DND-41 (cell line): ENCODE measurements at regions not wholly inside any gene's neighbourhood (a gene's known extent, or its start where the extent isn't known, plus 50 kb on each side); places are given as distances from the start of the nearest gene placed in this dataset.

ENCODE experiments used
- ATAC-seq: fragments of 200-7000 bp; cut with Tn5 transposase; 3 replicates; pipeline ENCODE4 v1.9.1; 2021; ENCODE audit warnings: low read depth; ENCODE audit not compliant: insufficient read depth
- DNase-seq: peaks from one replicate; pipeline ENCODE4 v3.0.0-alpha.2; 2020
- H2AFZ ChIP-seq: 2 replicates; pipeline ENCODE4 v1.6.0; 2012; ENCODE audit warnings: low read depth, low read length
- H3K27ac ChIP-seq: 2 replicates; pipeline ENCODE4 v1.5.1; 2012; ENCODE audit warnings: low read length, inconsistent platforms
- H3K27me3 ChIP-seq: fragments of 200-600 bp; sonication (generic); 2 replicates; pipeline ENCODE4 v1.6.0; 2012; ENCODE audit warnings: low read length, mild to moderate bottlenecking, inconsistent platforms; ENCODE audit not compliant: insufficient read depth, poor library complexity
- H3K36me3 ChIP-seq: 2 replicates; pipeline ENCODE4 v1.5.1; 2012; ENCODE audit warnings: low read length, inconsistent platforms; ENCODE audit not compliant: insufficient read depth
- H3K4me1 ChIP-seq: 2 replicates; pipeline ENCODE4 v1.5.1; 2012; ENCODE audit warnings: mild to moderate bottlenecking, low read length; ENCODE audit not compliant: insufficient read depth
- H3K4me2 ChIP-seq: 2 replicates; pipeline ENCODE4 v1.6.0; 2012; ENCODE audit warnings: mild to moderate bottlenecking, moderate library complexity, low read length, inconsistent platforms; ENCODE audit not compliant: insufficient read depth
- H3K4me3 ChIP-seq, 2 experiments: fragments of 200-600 bp in 1 of 2; shearing (Covaris generic) in 1 of 2; 2 replicates each; pipeline ENCODE4 v1.5.1; 2012 to 2016; ENCODE audit warnings: inconsistent platforms in 2 of 2, low read length in 2 of 2, mild to moderate bottlenecking in 2 of 2, low read depth in 1 of 2, moderate library complexity in 1 of 2
- H3K79me2 ChIP-seq: 2 replicates; pipeline ENCODE4 v1.6.0; 2012; ENCODE audit warnings: low read length, inconsistent platforms; ENCODE audit not compliant: insufficient read depth
- H3K9ac ChIP-seq: 2 replicates; pipeline ENCODE4 v1.6.0; 2012; ENCODE audit warnings: low read depth, mild to moderate bottlenecking, inconsistent platforms, low read length, moderate library complexity
- H3K9me3 ChIP-seq: 2 replicates; pipeline ENCODE4 v1.5.1; 2012; ENCODE audit warnings: low read length, moderate library complexity, mild to moderate bottlenecking, inconsistent platforms; ENCODE audit not compliant: insufficient read depth, severe bottlenecking
- H4K20me1 ChIP-seq: 2 replicates; pipeline ENCODE4 v1.6.0; 2012; ENCODE audit warnings: low read length; ENCODE audit not compliant: insufficient read depth
- EZH2 ChIP-seq: IDR thresholded peaks from 3 replicates; pipeline ENCODE4 v1.6.1; 2012; ENCODE audit warnings: borderline replicate concordance, low read depth, mild to moderate bottlenecking, moderate library complexity, low read length, inconsistent platforms; ENCODE audit not compliant: severe bottlenecking
- TF ChIP-seq, protein P1 (sequence below): IDR thresholded peaks from 2 replicates; pipeline ENCODE4 v1.5.1; 2012; ENCODE audit warnings: borderline replicate concordance, low read length, moderate library complexity, mild to moderate bottlenecking; ENCODE audit not compliant: poor library complexity, severe bottlenecking; ENCODE audit errors: extremely low read depth

DNA sequence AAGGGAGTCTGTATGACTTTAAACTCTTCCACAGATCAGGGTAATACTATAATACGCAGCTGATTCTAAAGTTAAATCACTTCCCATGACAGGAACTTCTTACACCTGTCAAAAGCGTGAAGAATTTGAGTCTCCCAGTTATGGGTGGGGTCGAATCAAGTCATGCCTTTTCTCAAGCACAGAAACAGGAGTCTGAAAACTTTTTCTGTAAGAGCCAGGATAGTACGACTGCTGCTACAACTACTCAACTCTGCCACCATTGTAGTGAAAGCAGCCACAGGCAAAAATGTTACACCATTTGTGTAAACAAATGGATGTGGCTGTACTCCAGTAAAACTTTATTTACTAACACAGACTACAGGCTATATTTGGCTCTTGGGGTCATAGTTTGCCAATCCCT is 90.3 kb downstream of the DUSP6 start:
- H3K36me3 ChIP-seq: no peaks in the 10 kb centered on the region
- peaks cover 30% of the 10 kb centered on the region for H3K4me1 ChIP-seq
- no peaks in the 10 kb centered on the region for H3K27me3 ChIP-seq
- H4K20me1 ChIP-seq: no peaks in the 10 kb centered on the region
- TF ChIP-seq EZH2: no peak
- TF ChIP-seq, protein P1, sequence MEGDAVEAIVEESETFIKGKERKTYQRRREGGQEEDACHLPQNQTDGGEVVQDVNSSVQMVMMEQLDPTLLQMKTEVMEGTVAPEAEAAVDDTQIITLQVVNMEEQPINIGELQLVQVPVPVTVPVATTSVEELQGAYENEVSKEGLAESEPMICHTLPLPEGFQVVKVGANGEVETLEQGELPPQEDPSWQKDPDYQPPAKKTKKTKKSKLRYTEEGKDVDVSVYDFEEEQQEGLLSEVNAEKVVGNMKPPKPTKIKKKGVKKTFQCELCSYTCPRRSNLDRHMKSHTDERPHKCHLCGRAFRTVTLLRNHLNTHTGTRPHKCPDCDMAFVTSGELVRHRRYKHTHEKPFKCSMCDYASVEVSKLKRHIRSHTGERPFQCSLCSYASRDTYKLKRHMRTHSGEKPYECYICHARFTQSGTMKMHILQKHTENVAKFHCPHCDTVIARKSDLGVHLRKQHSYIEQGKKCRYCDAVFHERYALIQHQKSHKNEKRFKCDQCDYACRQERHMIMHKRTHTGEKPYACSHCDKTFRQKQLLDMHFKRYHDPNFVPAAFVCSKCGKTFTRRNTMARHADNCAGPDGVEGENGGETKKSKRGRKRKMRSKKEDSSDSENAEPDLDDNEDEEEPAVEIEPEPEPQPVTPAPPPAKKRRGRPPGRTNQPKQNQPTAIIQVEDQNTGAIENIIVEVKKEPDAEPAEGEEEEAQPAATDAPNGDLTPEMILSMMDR: no peak
- peak overlapping the region; percentile 21; the same call in 1 of the 2 replicates for H2AFZ ChIP-seq
- H3K9ac ChIP-seq: no peak overlapping the region
- H3K4me3 ChIP-seq: no peak overlapping the region
- DNase-seq: no peak
- no peak overlapping the region for H3K4me2 ChIP-seq
- no peaks in the 10 kb centered on the region for H3K79me2 ChIP-seq
- peaks cover 6% of the 10 kb centered on the region for H3K9me3 ChIP-seq
- H3K27ac ChIP-seq: no peak overlapping the region; the same call in 1 of the 2 replicates
- no peak for ATAC-seq

DNA sequence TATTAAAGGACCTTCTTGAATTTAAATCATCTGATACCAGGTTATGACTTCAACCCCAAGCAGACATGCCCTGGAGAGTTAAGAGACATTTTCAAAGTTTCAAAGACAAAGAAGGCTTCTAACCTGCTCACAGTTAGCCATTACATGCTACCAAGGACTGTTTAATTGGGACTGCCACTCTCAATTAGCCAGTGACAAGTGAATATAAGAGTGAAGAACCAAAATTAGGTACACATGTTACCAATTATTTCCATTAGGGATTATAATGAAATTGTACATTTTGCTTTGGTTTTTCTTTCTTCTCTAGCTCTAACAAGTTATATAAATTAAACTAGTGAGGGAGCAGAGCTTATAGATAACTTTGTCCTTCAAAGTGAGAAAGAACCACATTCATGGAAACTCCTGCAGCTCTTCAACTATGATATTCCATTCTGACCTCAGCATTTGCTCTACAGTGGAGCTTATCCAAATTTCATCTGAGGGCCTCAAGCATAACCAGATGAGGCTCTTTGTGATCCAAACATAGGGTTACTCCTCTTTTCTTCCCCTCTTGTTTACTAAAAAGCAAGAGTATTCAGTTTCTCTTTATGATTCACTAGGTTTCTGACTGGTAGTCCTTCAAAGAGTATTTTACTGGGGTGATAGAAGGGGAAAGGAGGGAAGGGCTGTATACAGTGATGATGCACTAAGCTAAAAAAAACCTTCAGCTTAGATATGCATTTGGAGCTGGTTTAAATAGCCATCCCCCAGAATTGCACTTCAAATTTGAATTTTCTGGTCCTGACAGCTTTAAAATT is 91.3 kb downstream of the DUSP6 start:
- TF ChIP-seq EZH2: no peak
- TF ChIP-seq, protein P1: no peak
- H4K20me1 ChIP-seq: no peaks in the 10 kb centered on the region
- no peaks in the 10 kb centered on the region for H3K79me2 ChIP-seq
- peaks cover 31% of the 10 kb centered on the region for H3K4me1 ChIP-seq
- DNase-seq (no peak), ATAC-seq (peak; percentile 44; the same call in 2 of the 3 replicates)
- H3K36me3 ChIP-seq: no peaks in the 10 kb centered on the region
- no peak overlapping the region for H2AFZ ChIP-seq
- peaks cover 6% of the 10 kb centered on the region for H3K9me3 ChIP-seq
- H3K27me3 ChIP-seq: no peaks in the 10 kb centered on the region
- H3K9ac ChIP-seq: no peak overlapping the region
- H3K4me3 ChIP-seq: no peak overlapping the region
- no peak overlapping the region; the same call in 1 of the 2 replicates for H3K27ac ChIP-seq
- H3K4me2 ChIP-seq: no peak overlapping the region

DNA sequence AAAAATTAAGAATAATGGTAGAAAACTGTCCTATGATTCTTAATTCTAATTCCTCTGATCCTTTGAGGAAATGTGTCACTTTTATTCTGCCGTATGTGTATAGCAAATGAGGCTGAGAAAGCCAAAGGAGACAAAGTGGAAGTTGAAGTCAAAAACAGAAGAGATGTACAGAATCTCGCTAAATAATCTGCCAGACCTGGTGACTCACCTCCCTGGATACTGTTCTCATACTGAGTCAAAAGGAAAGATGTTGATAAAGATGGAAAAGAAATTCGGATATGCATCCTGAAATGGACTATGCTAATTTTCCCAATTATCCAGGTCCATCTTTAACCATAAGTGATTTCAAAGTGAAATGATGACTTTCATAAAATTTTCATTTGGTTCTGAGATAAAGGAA is 92.5 kb downstream of the DUSP6 start:
- H3K79me2 ChIP-seq: no peaks in the 10 kb centered on the region
- H3K4me1 ChIP-seq: peaks cover 31% of the 10 kb centered on the region
- ATAC-seq (no peak), DNase-seq (no peak)
- TF ChIP-seq, protein P1: no peak
- TF ChIP-seq EZH2: no peak
- H3K9ac ChIP-seq: no peak overlapping the region
- H3K27ac ChIP-seq: no peak overlapping the region
- no peak overlapping the region for H3K4me3 ChIP-seq
- no peaks in the 10 kb centered on the region for H3K36me3 ChIP-seq
- peaks cover 6% of the 10 kb centered on the region for H3K9me3 ChIP-seq
- no peaks in the 10 kb centered on the region for H3K27me3 ChIP-seq
- H3K4me2 ChIP-seq: no peak overlapping the region
- no peaks in the 10 kb centered on the region for H4K20me1 ChIP-seq
- H2AFZ ChIP-seq: no peak overlapping the region
